ENCODE measurements at regions not wholly inside any gene's neighbourhood (a gene's known extent, or its start where the extent isn't known, plus 50 kb on each side); places are given as distances from the start of the nearest gene placed in this dataset.

GRCh38 chr2:13212115-13212514 lies 495.4 kb downstream of the TRIB2 start:
- TF ChIP-seq, protein P1, sequence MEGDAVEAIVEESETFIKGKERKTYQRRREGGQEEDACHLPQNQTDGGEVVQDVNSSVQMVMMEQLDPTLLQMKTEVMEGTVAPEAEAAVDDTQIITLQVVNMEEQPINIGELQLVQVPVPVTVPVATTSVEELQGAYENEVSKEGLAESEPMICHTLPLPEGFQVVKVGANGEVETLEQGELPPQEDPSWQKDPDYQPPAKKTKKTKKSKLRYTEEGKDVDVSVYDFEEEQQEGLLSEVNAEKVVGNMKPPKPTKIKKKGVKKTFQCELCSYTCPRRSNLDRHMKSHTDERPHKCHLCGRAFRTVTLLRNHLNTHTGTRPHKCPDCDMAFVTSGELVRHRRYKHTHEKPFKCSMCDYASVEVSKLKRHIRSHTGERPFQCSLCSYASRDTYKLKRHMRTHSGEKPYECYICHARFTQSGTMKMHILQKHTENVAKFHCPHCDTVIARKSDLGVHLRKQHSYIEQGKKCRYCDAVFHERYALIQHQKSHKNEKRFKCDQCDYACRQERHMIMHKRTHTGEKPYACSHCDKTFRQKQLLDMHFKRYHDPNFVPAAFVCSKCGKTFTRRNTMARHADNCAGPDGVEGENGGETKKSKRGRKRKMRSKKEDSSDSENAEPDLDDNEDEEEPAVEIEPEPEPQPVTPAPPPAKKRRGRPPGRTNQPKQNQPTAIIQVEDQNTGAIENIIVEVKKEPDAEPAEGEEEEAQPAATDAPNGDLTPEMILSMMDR (conservative IDR thresholded peaks at IDR 0.05): no peak
- TF ChIP-seq ZFX (IDR thresholded peaks at IDR 0.05): no peak

All from C4-2B (cell line).